Stomach (tissue), 8 donors: ENCODE measurements at regions not wholly inside any gene's neighbourhood (a gene's known extent, or its start where the extent isn't known, plus 50 kb on each side); places are given as distances from the start of the nearest gene placed in this dataset.
A peak's percentile ranks its signal among the peaks of the same experiment; 100 is the strongest.

Experiments
- DNase-seq, 2 donors: peaks; one replicate each; pipeline versions ENCODE4 v3.0.0 to v3.0.0-alpha.2; 2013 to 2019
- H3K27ac ChIP-seq, 5 donors: fragments of 200-600 bp in 4 of 5; sonication (generic) in 4 of 5; one replicate each; pipeline ENCODE4 v1.5.1; 2013 to 2019; ENCODE audit warnings: mild to moderate bottlenecking in 1 of 5, moderate library complexity in 1 of 5
- H3K27me3 ChIP-seq, 3 donors: fragments of 200-600 bp; sonication (generic); one replicate each; pipeline ENCODE4 v1.5.1; 2017 to 2019; ENCODE audit warnings: mixed run types in 1 of 3
- H3K36me3 ChIP-seq, 4 donors: fragments of 200-600 bp; sonication (generic); 1 replicate in 3 of 4; 2 replicates in 1 of 4; pipeline ENCODE4 v1.5.1; 2016 to 2019
- H3K4me1 ChIP-seq, 4 donors: fragments of 200-600 bp; sonication (generic); one replicate each; pipeline ENCODE4 v1.5.1; 2016 to 2019
- H3K4me3 ChIP-seq, 4 donors: fragments of 200-600 bp; sonication (generic) in 3 of 4; one replicate each; pipeline ENCODE4 v1.5.1; 2016 to 2019; ENCODE audit warnings: mild to moderate bottlenecking in 1 of 4
- H3K9me3 ChIP-seq, 4 donors: fragments of 200-600 bp; sonication (generic); one replicate each; pipeline ENCODE4 v1.5.1; 2016 to 2019
- CTCF ChIP-seq, 7 experiments: fragments of 450-650 bp in 4 of 7; fragments of 200-600 bp in 3 of 7; sonication (generic) in 3 of 7; IDR thresholded peaks; one replicate each; pipeline ENCODE4 v1.5.1; 2016 to 2019; ENCODE audit warnings: antibody characterized with exemption in 7 of 7, control low read depth in 2 of 7, mild to moderate bottlenecking in 1 of 7
- EP300 ChIP-seq: sonication (generic); formaldehyde crosslinking; IDR thresholded peaks from one replicate; pipeline ENCODE4 v1.6.1; 2017; ENCODE audit warnings: antibody characterized with exemption
- POLR2A ChIP-seq, 4 donors: fragments of 450-650 bp; IDR thresholded peaks; one replicate each; pipeline ENCODE4 v1.6.1; 2016; ENCODE audit warnings: antibody characterized with exemption in 4 of 4, control low read depth in 2 of 4, mild to moderate bottlenecking in 1 of 4, moderate library complexity in 1 of 4
- POLR2AphosphoS5 ChIP-seq, 3 donors: sonication (generic); formaldehyde crosslinking; IDR thresholded peaks; one replicate each; pipeline ENCODE4 v1.6.1; 2016; ENCODE audit warnings: antibody characterized with exemption in 3 of 3
- WGBS, 5 donors: extraction: QIAGEN DNeasy Blood & Tissue Kit in 3 of 5; methylation state at CpG; one replicate each; pipeline versions ENCODE4 v1.1.5 to v1.1.7; 2013 to 2018; 5-methylcytosine and 5-hydroxymethylcytosine counted together
- intact Hi-C: fragments of 100-400 bp; cut with DNase I; formaldehyde crosslinking; loops from one replicate; pipeline ENCODE4 v1.15.1; 2023; ENCODE audit warnings: low total_unique reads
- donor health status: healthy with polysubstance abuse.
- donor health status: Bipolar disorder and iron deficiency.
- donor health status: healthy.

GRCh38 chr5:168218746-168219145 is 72.7 kb upstream of the WWC1 start:
- Histone ChIP-seq H3K4me3 (no peak overlapping the region), H3K4me1 (peaks cover 0 to 10% (median 3%) of the 10 kb centered on the region in 4 donors), H3K27ac (no peak overlapping the region), H3K9me3 (no peaks in the 10 kb centered on the region), H3K27me3 (peaks cover 0 to 6% (median 0%) of the 10 kb centered on the region in 3 donors), H3K36me3 (no peaks in the 10 kb centered on the region)
- no peak for DNase-seq
- TF ChIP-seq POLR2A (IDR thresholded peaks at IDR 0.05) (no peak), CTCF (IDR thresholded peaks at IDR 0.05) (no peak), EP300 (no peak), POLR2AphosphoS5 (IDR thresholded peaks at IDR 0.05) (no peak)
- WGBS, 5 donors = 67 to 82% (median 79%) methylated on average over 6 to 9 of the region's 9 CpGs
- intact Hi-C loops = loop anchor here (5.0 kb wide), 1 partner anchor 496 kb away; no protein-coding TSS in a partner anchor

GRCh38 chr5:168219515-168220410 is 71.7 kb upstream of the WWC1 start:
- DNase-seq = peak; percentile 55 to 88
- TF ChIP-seq POLR2AphosphoS5 (IDR thresholded peaks at IDR 0.05) (peak in 1 of 3 donors; percentile 42), EP300 (no peak), POLR2A (IDR thresholded peaks at IDR 0.05) (no peak), CTCF (IDR thresholded peaks at IDR 0.05) (peak in 5 of 7 experiments; percentile 83 to 97 (median 87))
- H3K4me3 ChIP-seq = peak overlapping the region in 1 of 4 donors; percentile 17
- no peak overlapping the region for H3K27ac ChIP-seq
- H3K36me3 ChIP-seq = no peaks in the 10 kb centered on the region
- WGBS, 5 donors = 22 to 28% (median 27%) methylated on average over 8 of the region's 8 CpGs
- no peaks in the 10 kb centered on the region for H3K9me3 ChIP-seq
- intact Hi-C loops = loop anchor here (5.0 to 10.0 kb wide), 2 partner anchors 115 to 497 kb away; no protein-coding TSS in a partner anchor
- peaks cover 0 to 10% (median 3%) of the 10 kb centered on the region in 4 donors for H3K4me1 ChIP-seq
- H3K27me3 ChIP-seq = peaks cover 0 to 6% (median 0%) of the 10 kb centered on the region in 3 donors

GRCh38 chr5:168224085-168224484 is 67.4 kb upstream of the WWC1 start:
- Histone ChIP-seq H3K9me3 (no peaks in the 10 kb centered on the region), H3K27ac (no peak overlapping the region), H3K4me3 (no peak overlapping the region), H3K36me3 (no peaks in the 10 kb centered on the region), H3K27me3 (peaks cover 0 to 6% (median 0%) of the 10 kb centered on the region in 3 donors), H3K4me1 (peaks cover 0 to 10% (median 3%) of the 10 kb centered on the region in 4 donors)
- intact Hi-C loops = loop anchor here (10.0 kb wide), 1 partner anchor 119 kb away; no protein-coding TSS in a partner anchor
- DNase-seq = no peak
- no peak for TF ChIP-seq CTCF (IDR thresholded peaks at IDR 0.05)
- TF ChIP-seq EP300 = no peak
- no peak for TF ChIP-seq POLR2AphosphoS5 (IDR thresholded peaks at IDR 0.05)
- TF ChIP-seq POLR2A (IDR thresholded peaks at IDR 0.05) = no peak
- 67 to 88% (median 87%) methylated on average over 5 of the region's 5 CpGs for WGBS, 5 donors

- H3K36me3 ChIP-seq = no peaks in the 10 kb centered on the region
- H3K27ac ChIP-seq = no peak overlapping the region
- no peaks in the 10 kb centered on the region for H3K9me3 ChIP-seq
- peaks cover 0 to 6% (median 0%) of the 10 kb centered on the region in 3 donors for H3K27me3 ChIP-seq
- no peak for TF ChIP-seq EP300
- TF ChIP-seq POLR2AphosphoS5 (IDR thresholded peaks at IDR 0.05) = no peak
- no peak for TF ChIP-seq CTCF (IDR thresholded peaks at IDR 0.05)
- no peak for TF ChIP-seq POLR2A (IDR thresholded peaks at IDR 0.05)
- H3K4me3 ChIP-seq = no peak overlapping the region
- WGBS, 5 donors = 89 to 94% (median 92%) methylated on average over 10 of the region's 10 CpGs
- intact Hi-C loops = loop anchor here (10.0 kb wide), 1 partner anchor 121 kb away; no protein-coding TSS in a partner anchor
- DNase-seq = no peak
- no peaks in the 10 kb centered on the region for H3K4me1 ChIP-seq
Observed at GRCh38 chr5:168226012-168226411, 65.4 kb upstream of the WWC1 start.
